HG03060 (cell line): ENCODE measurements at regions not wholly inside any gene's neighbourhood (a gene's known extent, or its start where the extent isn't known, plus 50 kb on each side); places are given as distances from the start of the nearest gene placed in this dataset.
"Not testable (repeated sequence)": the region's sequence is repeated elsewhere in the genome, so short reads cannot be mapped to it uniquely, and the experiment has no call there.

Experiments
- ATAC-seq: cut with Tn5 transposase; IDR thresholded peaks from one replicate; pipeline ENCODE4 v1.9.1; 2021; ENCODE audit warnings: low read depth, moderate number of reproducible peaks; ENCODE audit not compliant: unreplicated experiment

- no peak for ATAC-seq
These were observed 179.0 kb downstream of the BCAS1 start for GRCh38 chr20:53891306-53891894.

DNA sequence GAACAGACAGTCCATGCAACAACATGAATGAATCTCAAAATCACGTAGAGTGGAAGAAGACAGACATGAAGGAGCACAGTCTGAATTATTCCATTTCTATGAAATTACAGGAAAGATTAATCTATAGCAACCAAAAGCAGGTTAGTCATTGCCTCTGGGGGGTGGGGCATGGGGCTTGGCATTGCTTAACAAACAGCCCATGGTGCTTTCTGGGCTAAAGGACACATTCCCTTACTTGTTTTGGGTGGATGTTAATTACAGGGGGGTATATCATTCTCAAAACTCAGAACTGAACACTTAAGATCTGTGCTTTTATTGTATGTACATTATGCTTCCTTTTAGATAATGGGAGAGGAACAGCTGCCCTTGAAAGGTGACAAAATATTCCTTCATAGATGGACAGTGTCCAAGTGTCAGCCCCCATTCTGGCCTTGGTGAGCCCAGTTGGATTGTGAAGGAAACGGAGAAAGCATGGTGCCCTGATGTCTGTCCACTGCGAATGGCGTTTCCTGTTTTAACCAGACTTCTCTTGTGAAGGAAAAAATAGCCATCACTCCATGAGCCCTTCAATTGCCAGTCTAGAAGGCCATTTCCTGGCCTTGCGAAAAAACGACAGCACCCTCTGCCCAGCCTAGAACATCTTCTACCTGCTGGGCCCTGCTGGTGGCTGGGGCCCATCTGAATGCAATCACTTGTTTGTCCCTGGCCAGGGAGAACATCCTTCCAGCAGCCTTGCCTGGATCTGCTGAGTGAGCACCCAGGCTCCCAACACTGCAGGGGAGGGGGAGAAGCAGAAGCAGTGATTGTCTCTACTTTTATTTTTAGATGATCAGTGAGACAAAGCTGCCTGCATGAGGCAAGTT lies 179.7 kb downstream of the BCAS1 start:
- no peak for ATAC-seq

- no peak for ATAC-seq
These were observed 180.8 kb downstream of the BCAS1 start for GRCh38 chr20:53889411-53890148.

GRCh38 chr20:53888951-53889350 lies 181.4 kb downstream of the BCAS1 start:
- no peak for ATAC-seq

DNA sequence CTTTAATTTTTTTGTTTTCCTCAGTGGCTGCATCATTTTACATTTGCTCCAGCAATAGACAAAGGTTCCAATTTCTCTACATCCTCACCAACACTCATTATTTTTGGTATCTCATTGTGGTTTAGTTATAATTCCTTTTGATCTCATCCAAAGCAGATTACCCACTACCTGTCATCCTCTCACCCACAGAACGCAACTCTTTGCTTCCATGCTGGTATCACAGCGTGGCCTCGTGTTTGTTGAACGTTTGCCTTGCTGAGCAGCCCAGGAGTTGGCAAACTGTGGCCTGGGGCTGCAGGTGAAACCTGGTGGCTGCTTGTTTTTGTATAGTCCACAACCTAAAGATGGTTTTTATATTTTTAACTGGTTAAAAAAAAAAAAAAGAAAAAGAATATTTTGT lies 181.9 kb downstream of the BCAS1 start:
- ATAC-seq, result no peak

DNA sequence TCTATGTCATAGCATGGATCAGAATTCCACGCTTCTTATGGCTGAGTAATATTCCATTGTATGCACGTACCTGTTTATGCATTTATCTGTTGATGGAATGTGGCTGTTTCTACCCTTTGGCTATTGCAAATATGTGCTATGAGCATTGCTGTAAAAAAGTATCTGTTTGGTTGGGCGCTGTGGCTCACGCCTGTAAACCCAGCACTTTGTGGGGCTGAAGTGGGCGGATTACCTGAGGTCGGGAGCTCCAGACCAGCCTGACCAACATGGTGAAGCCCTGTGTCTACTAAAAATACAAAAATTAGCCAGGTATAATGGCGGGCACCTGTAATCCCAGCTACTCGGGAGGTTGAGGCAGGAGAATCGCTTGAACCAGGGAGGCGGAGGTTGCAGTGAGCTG lies 182.4 kb downstream of the BCAS1 start:
- ATAC-seq, result no peak

- ATAC-seq, result no peak
These were observed 185.4 kb downstream of the BCAS1 start for GRCh38 chr20:53884859-53885541.

- no peak for ATAC-seq
These were observed 187.1 kb downstream of the BCAS1 start for GRCh38 chr20:53883098-53883911.

DNA sequence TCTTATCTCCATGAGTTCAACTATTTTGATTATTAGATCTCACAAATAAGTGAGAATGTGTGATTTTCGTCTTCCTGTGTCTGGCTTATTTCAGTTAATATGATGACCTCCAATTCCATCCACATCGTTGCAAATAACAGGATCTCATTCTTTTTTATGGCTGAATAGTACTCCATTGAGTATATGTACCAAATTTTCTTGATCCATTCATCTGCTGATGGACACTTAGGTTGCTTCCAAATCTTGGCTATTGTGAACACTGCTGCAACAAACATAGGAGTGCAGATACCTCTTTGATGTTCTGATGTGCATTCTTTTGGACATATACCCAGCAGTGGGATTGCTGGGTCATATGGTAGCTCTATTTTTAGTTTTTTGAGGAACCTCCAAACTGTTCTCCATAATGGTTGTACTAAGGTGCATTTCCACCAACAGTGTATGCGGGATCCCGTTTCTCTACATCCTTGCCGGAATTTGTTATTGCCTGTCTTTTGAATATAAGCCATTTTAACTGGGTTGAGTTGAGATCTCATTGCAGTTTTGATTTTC lies 187.9 kb downstream of the BCAS1 start:
- ATAC-seq, result not testable (repeated sequence)

- no peak for ATAC-seq
These were observed 189.0 kb downstream of the BCAS1 start for GRCh38 chr20:53881362-53881761.

GRCh38 chr20:53880108-53880641 lies 190.2 kb downstream of the BCAS1 start:
- no peak for ATAC-seq

- no peak for ATAC-seq
These were observed 191.2 kb downstream of the BCAS1 start for GRCh38 chr20:53879048-53879684.

DNA sequence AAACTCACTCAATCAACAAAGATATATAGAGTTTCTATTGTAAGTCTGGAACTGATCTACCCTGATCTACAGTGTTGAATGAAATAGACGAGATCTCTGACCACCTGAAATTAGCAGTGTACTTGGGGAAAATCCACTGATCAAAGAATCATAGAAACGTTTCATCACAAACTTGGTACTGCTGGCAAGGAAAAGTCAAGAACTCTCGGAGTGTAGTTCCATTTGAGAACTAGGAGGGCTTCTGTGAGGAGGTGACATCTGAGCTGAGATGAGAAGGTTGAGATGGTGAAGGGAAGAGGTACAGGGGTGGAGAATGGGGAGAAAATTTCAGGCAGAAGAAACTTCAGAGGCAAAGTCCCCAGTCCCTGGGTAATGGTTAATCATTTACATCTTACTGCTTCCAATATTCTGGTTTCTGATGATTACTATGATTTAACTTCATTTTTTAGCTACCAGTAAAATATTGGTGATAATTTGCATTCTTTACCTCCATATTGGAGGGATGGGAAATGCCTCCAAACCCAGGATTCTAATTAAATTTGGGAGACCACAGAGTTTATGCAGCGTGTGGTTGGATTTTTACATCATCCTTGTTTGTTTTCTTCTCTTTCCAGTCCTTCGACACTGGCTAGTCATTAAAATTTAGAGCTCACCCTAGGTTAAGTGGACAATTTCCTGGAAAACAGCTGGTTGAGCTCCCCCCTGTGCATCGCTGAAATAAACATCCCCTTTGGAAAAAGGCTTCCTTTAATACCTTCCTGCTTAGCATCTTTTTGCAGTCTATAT lies 191.9 kb downstream of the BCAS1 start:
- ATAC-seq, result no peak

DNA sequence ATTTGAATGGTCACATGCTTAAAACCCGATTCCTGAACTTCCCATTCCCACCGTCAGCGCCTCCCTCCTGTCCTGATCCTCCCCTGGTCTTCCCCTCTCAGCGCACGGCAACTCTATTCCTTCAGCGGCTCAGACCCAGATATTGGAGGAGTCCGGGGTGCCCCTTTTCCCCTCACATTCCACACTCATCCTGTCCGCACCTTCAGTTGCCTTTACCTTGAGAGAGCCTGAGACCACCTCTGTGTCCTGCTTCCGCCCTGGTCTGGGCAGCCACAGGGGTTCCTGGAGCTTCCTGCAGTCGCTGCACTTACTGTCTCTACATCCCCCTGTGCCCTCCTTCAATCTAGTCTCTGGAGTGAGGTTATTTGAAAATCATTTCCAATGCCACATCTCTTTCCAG lies 193.4 kb downstream of the BCAS1 start:
- no peak for ATAC-seq

- ATAC-seq, result no peak
These were observed 193.9 kb downstream of the BCAS1 start for GRCh38 chr20:53876470-53876869.

- ATAC-seq, result no peak
These were observed 194.9 kb downstream of the BCAS1 start for GRCh38 chr20:53875452-53875851.

DNA sequence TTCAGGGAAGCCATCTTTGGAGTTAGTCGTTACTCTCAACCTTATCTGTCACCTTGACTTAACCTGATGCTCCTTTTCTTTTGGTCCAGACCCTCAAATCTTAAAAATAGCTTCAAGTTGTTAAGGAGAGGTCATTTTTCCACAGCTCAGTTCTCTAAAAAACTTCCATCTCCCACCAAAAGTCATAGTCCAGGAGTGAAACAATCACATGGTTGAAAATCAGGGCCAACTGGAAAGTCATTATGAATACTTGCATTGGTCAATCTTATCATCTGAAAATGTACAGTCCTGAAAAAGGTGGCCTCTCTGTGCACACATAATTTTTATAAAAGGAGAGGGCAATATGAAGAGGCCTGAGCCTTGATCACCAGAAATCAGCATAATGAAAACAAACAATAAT lies 195.7 kb downstream of the BCAS1 start:
- no peak for ATAC-seq

DNA sequence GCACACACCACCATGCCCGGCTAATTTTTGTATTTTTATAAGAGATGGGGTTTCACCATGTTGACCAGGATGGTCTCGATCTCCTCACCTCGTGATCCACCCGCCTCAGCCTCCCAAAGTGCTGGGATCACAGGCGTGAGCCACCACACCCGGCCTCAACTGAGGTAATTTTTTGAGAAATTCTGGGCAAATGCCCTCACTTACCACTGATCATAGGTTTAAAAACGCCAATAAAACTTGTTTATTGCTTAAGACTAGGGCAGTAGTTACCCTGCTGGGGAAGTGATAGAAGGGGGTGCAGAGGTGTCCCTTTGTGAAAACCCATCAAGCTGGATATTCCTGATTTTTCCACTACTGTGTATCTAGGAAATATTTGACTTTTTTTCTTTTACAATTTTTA lies 196.3 kb downstream of the BCAS1 start:
- no peak for ATAC-seq
